HG03039 (cell line): ENCODE measurements at regions not wholly inside any gene's neighbourhood (a gene's known extent, or its start where the extent isn't known, plus 50 kb on each side); places are given as distances from the start of the nearest gene placed in this dataset.

ENCODE experiments used
- ATAC-seq: cut with Tn5 transposase; IDR thresholded peaks from one replicate; pipeline ENCODE4 v1.9.1; 2021; ENCODE audit warnings: mild to moderate bottlenecking, moderate library complexity; ENCODE audit not compliant: unreplicated experiment

DNA sequence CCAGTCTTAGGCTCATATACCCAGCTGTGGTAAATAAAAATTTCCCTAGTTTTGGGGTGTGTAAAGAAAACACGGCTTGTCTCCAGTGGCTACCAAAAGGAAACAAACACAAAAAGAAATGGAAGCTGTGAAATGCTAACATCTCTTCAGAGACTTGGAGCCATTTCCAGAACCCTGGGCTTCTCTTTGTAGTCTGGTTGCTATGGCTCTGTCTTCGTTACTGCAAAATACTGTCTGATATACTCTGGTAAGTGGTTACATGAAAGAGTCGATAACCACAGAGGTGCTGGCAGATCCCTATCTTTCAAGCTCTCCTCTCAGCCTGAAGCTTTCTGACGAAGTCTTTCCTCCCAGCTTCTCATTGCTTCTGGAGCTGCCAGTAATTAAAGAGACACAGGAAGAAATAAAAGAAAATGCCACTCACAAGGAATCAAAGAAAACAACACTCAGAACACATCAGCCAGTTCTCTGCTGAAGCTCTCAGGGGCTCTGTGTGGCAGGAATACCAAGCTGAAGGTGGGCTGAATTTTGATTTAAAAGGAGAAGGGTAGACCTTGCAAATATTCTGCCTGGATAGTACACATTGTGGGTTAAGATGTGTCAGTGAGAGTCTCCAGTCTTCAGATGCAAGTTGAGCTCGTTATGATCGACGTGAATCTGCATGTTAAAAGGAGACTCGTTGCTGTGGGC, 107.6 kb upstream of the FAM9C start:
- no peak for ATAC-seq

DNA sequence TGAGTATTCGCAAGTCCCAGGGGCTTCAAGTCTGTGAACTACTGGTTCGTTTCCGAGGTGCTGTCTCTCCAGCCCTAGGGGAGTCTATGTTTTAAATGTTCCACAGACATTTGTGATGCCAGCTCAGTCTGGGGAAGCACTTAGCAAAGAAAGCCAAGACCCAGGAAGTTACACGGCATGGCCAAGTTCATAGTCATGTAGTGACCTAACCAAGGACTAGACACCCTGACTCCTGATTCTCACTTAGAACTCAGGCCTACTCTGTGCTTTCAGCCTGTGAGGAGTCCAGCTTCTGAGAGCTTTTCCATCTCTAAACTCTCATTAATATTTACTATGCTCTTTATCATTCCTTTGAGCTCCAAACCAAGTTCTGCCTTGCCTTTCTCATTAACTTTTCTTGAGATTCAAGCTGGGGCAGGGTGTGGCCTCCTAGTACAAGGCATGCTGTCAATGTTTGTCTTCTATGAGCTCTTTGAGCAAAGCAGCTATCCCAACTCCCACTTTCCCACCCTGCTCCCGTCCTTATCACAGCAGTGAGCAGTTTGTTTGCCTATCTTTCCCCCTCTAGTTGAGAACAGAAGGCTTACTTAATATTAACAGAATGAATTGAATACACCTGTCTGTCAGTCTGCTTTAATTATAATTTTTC, 105.4 kb upstream of the FAM9C start:
- ATAC-seq = no peak

DNA sequence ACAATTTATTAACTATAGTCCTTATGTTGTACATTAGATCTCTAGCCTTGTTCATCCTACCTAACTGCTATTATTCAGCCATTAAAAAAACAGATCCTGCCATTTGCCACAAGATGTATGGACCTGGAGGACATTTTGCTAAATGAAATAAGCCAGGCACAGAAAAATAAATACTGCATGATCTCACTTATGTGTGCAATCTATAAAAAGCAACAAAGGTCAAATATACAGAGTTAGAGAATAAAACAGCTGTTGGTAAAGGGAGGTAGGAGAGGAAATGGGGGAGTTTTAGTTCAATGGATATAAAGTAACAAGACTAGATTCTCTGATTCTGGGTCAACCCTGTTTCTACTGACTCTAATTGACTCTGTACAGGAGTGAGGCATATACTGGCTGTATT, 103.3 kb upstream of the FAM9C start:
- no peak for ATAC-seq

DNA sequence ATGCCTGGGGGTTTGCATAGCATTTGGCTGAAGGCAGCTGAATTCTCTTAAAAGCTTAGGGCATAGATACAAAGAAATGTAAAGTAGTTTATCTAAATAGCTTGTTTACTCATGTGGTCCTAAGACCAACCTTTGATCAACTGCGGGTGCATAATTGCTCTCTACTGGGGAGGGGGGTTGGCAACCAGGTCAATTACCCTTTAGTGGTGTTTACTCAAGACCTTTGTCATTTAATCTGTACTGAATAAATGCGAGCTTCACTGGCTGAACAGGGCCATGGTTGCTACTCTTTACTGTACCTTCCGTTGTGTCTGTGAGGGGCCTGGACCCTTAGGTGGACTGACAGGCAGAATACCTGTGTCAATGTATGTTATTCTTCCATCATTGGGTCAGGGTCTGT, 102.7 kb upstream of the FAM9C start:
- no peak for ATAC-seq

DNA sequence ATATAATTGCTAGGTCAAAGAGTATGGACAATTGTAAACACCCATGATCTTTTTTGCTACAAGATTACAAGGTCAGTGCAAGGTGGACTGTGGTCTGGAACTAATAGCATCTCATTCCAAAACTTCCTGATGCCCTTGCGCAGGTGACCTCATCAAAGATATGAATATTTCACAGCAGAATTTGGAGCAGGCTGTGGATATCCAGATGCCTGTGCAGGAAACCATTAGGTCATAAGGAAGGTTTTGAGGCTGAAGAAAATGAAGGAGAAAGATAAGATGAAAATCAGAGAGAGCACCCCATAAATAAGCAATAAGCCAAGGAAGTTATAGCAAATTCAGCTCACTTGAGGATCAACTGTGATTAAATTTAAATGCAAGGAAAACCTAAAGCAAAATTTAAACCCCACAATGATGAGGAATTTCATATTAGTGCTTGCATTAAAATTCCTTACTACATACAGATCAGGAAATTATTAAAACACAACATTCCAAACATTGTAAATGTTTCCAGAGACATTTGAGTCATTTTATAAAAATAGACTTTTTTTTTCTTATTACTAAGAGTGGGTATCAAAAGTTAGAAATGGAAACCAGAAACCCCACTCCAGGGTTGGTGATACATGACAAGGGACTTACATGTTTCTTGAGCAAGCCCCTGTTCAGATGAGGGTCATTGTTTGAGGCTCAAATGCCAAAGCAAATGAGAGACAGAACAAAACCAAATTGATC, 100.7 kb upstream of the FAM9C start:
- no peak for ATAC-seq

DNA sequence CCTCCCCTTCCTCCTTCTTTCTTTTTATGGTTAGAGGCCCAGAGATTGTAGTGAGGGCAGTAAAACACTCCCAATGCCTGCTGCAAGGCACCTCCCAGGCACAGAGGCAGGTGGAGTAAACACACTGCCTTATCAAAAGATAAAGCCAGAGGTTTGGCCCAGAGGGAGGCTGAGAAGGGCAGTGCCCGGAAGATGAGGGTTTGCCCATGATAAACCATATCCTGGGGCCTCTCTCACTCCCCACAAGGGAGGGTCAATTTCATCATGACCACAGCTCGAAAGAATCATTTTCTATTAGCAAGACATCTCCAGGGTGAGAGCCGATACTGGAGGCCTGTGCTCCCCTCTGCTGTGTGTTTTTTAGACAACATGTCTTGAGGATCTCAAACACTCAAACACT, 98.5 kb upstream of the FAM9C start:
- no peak for ATAC-seq

DNA sequence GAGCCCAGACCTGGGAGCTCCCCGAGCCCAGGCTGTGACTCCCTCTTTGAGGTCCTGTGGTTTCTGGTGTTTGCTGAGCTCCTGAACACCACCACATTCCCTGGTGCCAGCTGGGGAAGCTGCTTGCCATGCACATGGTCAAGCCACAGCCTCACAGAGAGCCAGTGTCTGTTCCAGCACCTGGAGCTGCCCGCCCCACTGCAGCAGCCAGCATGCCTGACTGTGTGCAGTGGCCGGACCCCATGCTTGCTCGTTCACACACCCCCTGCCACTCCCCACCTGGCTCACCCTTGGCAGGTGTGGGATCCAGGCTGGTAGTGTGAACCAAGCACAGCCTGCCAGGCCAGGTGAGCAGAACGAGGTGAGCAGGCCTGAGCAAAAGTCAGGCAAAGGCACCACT, 95.6 kb upstream of the FAM9C start:
- ATAC-seq = no peak

DNA sequence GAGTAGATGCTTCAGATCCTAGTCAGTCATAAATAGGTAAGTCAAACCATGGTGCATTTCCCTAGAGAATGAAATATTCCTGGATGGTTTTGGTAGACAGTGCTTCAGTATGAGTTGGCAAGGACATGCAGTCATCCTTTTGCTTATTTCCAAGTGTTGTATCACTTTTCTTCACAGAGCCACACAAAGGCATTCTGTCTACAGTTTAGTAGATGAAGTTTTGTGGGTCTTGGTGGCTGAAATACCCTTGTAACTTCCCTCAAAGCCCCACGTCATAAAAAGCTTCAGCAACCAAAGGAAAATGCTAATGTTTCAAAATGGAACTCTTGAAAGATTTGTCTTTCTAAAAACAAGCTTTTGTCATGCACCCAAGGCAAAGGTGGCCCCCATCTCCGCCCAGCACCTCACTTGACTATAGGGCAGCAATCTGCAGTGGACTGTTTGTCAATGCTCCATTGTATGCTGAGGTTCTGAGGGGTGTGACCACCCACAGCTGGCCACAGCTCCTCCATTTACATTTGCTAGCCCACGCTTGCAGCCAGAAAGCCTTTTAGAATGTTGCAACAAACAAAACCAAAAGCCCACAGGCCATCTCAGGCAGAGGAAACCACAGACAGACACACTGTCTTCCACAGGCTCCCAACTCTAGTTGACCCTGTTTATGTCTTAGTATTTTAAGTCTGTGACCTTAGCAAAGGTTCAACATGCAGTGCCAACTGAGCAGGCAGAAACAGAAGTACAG, 87.1 kb upstream of the FAM9C start:
- ATAC-seq = no peak

DNA sequence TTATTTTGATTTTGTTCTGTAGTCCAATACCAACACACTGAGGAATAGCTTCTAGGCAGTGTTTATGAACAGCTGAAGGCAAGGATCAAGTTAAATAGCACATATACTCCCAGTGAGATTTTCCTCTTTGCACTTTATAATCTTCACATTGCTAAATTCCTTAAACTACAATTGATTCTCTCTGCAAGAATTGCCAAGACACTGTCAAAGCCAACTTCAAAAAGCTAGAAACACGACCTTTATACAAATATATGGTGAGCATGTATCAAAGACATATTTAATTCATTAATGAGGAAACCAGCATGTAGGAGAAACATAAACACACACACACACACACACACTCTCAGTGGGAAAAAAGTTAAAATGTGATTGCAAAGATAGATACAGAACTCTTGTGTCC, 86.4 kb upstream of the FAM9C start:
- ATAC-seq = no peak

DNA sequence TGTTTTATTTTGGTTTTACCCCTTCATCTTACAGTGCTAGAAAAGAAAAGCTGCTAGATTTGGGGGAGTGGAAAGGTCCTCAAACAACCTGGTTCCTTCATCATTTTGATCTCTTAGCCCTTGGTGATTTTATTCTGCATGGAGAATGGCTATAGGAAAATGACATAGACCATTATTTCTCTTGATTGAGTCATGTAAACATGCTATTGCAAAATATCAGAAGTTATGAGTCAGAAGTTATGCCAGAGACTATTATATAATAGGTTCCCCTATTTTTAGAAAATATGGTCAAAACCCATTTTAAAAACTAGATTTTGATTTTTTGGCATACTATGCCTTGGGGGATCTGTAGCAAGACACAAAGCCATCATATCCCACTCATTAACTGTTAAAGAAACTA, 83.7 kb upstream of the FAM9C start:
- ATAC-seq = no peak

DNA sequence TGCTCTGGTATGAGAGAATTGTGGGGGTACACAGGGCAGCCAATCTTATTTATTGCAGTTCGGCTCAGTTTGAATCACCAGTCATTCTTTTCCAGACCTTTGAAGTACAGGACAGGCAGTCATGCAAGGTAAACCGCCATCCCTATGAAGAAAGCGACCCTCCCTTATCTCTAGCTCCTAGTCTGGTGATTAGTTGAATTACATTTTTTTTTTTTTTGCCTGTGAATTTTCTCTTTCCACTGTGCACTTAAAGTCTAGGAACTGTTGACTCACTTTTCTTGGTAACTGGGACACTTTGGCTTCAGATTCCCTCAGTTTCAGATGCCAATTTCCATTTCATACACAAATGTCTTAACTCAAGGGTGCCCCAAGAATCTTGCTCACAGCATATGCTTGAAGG, 82.4 kb upstream of the FAM9C start:
- ATAC-seq = no peak

DNA sequence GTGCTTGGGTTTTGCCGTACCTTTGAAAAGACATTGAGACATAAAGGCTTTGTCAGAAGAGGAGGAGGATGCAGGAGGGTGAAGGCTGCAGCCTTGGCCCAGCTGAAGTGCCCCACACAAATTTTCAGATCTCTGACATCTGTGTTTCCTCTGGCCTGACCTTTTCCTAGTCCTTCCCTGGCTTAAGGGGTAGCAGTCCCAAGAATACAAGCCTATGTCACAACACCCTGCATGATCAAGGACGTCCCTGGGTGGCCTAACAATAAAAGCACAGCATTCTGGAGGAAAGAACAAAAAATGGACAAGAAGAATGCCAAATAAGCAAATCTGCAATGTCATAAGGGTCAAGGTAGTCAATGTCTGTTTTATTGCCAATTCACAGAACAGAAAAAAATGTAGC, 80.8 kb upstream of the FAM9C start:
- no peak for ATAC-seq

DNA sequence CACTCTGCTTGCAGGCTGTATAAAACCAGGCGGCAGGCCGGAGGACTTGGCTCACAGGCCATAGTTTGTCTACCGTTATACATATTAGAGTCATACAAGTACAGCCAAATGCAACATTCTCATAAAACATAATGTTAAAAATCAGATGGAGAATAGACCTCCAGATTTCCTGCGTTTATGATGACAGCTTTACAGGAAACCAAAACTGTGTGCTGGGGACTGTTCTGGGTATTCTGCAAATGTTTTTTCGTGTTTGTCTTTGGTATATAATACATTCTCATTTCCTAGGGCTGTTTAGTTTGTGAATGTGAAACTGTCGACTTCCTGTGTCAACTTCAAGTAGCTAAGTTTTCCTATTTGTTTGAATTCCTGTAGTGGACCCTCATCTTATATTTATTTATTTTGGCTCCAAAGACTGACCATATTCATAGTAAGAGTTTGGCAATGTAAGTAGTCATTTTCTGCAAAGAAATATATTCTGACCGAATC, 79.5 kb upstream of the FAM9C start:
- no peak for ATAC-seq

DNA sequence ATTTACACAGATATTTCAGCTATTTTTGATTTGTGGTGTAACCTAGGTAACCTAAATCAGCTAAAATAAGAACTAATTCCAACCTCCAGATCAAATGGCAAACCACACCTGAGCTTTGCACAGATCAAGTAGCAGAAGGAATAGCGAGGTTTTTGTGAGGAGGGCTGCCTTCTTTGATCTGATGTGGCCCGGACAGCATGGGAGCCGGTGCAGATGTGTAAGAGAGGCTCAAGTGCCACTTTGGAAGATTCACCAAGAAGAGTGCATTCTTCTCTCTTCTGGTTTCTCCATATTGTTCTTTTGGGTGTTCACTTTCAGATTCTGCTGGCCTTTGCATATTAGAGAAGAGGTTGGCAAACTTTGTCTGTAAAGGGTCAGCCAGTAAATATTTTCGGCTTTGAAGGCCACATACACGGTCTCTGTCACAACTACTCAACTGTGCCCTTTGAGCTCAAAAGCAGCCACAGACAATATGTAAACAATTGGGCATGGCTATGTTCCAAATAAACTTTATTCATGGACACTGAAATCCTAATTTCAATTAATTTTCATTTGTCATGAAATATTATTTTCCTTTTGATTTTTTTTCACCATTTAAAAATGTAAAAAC, 78.9 kb upstream of the FAM9C start:
- ATAC-seq = no peak

DNA sequence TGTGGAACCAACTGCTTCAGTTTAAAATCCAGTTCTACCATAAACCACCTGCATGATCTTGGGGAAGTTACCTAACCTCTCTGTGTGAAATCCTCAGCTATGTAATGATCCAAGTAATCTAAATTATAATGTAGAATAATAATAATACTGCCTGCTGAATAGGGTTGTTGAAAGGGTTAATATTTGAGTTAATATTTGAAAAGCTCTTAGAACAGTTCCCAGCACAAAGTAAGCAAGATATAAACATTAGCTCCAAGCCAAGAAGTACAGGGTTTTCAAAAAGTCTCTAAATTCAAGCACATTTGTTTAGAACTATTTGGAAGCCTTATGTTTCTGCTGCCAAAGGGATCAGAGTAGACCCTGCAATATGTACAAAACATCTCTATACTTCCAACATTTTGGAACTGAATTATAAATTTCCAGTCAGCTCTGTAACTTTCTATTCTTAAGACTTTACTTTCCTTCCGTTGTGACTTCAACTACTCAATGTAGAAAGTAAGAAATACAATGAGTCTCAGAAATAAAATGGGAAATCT, 76.7 kb upstream of the FAM9C start:
- no peak for ATAC-seq

DNA sequence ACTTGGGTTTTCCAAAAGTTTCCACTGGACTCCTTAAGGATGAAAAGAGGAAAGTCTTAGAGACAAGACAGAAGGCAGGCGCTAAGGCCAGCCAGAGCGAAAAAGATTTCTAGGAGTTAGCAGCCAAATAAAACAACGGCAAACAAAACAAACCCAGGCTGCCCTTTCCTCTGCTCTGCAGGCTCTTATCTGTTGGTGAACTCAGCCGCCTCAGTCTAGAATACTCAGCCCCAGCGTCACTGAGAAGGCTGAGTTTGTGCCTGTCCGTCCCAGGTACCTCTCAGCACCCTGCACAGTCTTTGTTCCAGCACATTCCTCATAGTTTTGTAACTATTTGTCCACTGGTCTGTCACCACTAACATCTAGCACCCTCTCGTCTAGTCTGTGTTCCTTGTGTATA, 75.6 kb upstream of the FAM9C start:
- ATAC-seq = no peak

DNA sequence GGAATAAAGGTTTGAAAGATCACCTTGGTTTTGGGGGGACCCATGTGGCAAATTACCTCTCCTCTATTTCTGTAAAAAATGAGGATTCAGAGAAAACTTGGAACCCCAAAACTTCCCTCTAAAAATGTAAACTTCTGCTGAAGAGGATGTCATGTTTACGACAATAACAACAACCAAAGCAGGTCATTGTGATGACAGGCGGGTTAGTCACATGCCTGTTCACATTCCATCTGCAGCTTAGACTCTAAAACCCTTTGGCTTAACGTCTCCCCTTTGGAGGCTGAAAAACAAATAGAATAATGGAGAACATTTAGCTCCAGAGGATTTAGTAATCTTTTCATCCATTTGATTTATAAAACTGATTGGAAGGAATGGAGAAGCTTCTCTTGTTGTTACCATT, 75.0 kb upstream of the FAM9C start:
- no peak for ATAC-seq

DNA sequence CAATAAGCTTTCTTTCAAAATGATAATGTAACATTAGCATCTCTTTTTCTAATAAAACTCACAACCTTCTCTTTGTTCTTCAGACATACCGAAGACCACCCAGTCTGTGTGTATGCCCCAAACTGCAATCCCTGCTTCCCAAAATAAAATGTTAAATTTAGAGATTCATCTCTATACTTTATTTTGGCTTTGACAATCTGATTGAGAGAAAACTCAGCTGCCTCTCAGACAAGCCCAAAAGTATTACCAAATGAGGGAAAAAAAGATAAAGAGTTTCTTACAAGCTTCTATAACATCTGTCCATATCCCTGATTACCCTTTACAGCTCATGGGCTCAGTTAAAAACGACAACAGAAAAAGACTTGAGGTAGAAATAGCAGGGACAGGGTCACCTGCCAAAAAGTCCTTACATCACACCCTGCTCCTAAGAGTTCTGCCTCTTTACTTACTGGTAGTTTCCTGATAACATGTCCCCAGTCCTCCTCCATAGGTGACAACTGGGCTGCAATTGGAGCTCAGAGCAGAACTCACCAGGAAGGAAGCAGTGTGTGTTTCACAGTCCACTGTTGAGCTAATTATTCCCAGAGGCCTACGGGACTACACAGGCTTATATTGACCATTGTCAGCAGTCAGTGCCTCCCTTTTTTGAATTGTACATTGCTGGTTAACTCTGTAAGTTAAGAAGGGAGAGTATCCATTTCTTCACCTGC, 70.9 kb upstream of the FAM9C start:
- ATAC-seq = no peak

DNA sequence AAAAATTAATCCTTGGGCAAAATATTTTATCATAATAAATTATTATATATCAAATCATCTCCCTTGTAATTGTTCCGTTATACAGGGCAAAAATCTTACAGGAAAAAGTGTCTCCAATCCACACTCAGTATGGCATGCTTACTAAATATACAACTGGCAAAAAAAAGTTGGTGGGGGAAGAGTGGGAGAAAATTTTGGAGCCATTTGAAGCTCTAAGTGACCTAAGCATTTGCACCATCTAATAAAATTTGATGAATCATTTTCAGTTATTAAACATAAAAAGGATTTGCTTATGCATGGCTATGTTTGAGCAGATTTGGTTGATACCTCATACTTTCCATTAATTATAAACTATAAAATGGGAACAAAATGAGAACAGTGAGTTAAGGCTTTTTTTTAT, 68.1 kb upstream of the FAM9C start:
- no peak for ATAC-seq
